ENCODE measurements at regions not wholly inside any gene's neighbourhood (a gene's known extent, or its start where the extent isn't known, plus 50 kb on each side); places are given as distances from the start of the nearest gene placed in this dataset.

GRCh38 chr14:98114946-98115345 is 1157.1 kb downstream of the BCL11B start:
- TF ChIP-seq EZH2phosphoT487 (IDR thresholded peaks at IDR 0.05; ENCODE audit: borderline replicate concordance, low read depth) (no peak), CHD2 (IDR thresholded peaks at IDR 0.05; ENCODE audit: low read length, partially characterized antibody) (no peak), CTCF (IDR thresholded peaks at IDR 0.05) (no peak), MAX (IDR thresholded peaks at IDR 0.05; ENCODE audit: low read depth) (no peak), TAF1 (IDR thresholded peaks at IDR 0.05; ENCODE audit: borderline replicate concordance, low read depth, low read length) (no peak), REST (IDR thresholded peaks at IDR 0.05; ENCODE audit: low read depth, low read length) (no peak)

Data from SK-N-SH (cell line).